HepG2 (cell line): ENCODE measurements at regions not wholly inside any gene's neighbourhood (a gene's known extent, or its start where the extent isn't known, plus 50 kb on each side); places are given as distances from the start of the nearest gene placed in this dataset.

Experiments
- ARID2 ChIP-seq: sonication (generic); formaldehyde crosslinking; IDR thresholded peaks from 2 replicates; pipeline ENCODE4 v1.8.1; 2022; ENCODE audit warnings: mild to moderate bottlenecking, missing genetic modification reagents, borderline replicate concordance
- FOXK2 ChIP-seq: fragments of 450-650 bp; IDR thresholded peaks from 2 replicates; pipeline ENCODE4 v1.6.1; 2016
- GFI1 ChIP-seq: sonication (generic); formaldehyde crosslinking; IDR thresholded peaks from 2 replicates; pipeline ENCODE4 v1.5.0; 2020; ENCODE audit warnings: missing genetic modification reagents, mild to moderate bottlenecking, borderline replicate concordance
- HINFP ChIP-seq: sonication (generic); formaldehyde crosslinking; IDR thresholded peaks from 2 replicates; pipeline ENCODE4 v1.4.0; 2020; ENCODE audit warnings: low read depth, mild to moderate bottlenecking, missing genetic modification reagents
- IRF2 ChIP-seq: IDR thresholded peaks from 2 replicates; pipeline ENCODE4 v1.6.1; 2018; ENCODE audit warnings: missing genetic modification reagents, missing compliant biosample characterization
- JUND ChIP-seq: sonication (generic); formaldehyde crosslinking; IDR thresholded peaks from 2 replicates; pipeline ENCODE4 v1.8.0; 2022; ENCODE audit warnings: mild to moderate bottlenecking, missing genetic modification reagents
- MTF2 ChIP-seq: sonication (generic); formaldehyde crosslinking; IDR thresholded peaks from 2 replicates; pipeline ENCODE4 v1.5.0; 2020; ENCODE audit warnings: missing genetic modification reagents, borderline replicate concordance
- NR3C1 ChIP-seq: sonication (generic); formaldehyde crosslinking; IDR thresholded peaks from 2 replicates; pipeline ENCODE4 v1.4.0; 2020; ENCODE audit warnings: missing genetic modification reagents
- PAWR ChIP-seq: sonication (generic); formaldehyde crosslinking; IDR thresholded peaks from 2 replicates; pipeline ENCODE4 v1.4.0; 2020; ENCODE audit warnings: missing genetic modification reagents, mild to moderate bottlenecking, borderline replicate concordance
- POLR2AphosphoS2 ChIP-seq: IDR thresholded peaks from 2 replicates; pipeline ENCODE4 v1.6.1; 2011; ENCODE audit warnings: low read depth, low read length, improper control_type of control experiment
- PRPF4 ChIP-seq: fragments of 200-400 bp; formaldehyde crosslinking; IDR thresholded peaks from 2 replicates; pipeline ENCODE4 v1.6.1; 2016; ENCODE audit warnings: low read length, low read depth; ENCODE audit not compliant: poor library complexity, severe bottlenecking
- TFAP4 ChIP-seq: sonication (generic); IDR thresholded peaks from 2 replicates; pipeline ENCODE4 v1.6.1; 2016; ENCODE audit warnings: low read depth, borderline replicate concordance
- ZNF263 ChIP-seq: sonication (generic); formaldehyde crosslinking; IDR thresholded peaks from 2 replicates; pipeline ENCODE4 v1.4.0; 2020; ENCODE audit warnings: missing genetic modification reagents
- ZNF326 ChIP-seq: sonication (generic); formaldehyde crosslinking; IDR thresholded peaks from 2 replicates; pipeline ENCODE4 v1.4.0; 2020; ENCODE audit warnings: missing genetic modification reagents, borderline replicate concordance
- ZNF563 ChIP-seq: sonication (generic); formaldehyde crosslinking; IDR thresholded peaks from 2 replicates; pipeline ENCODE4 v1.8.0; 2022; ENCODE audit warnings: mild to moderate bottlenecking, moderate library complexity, missing genetic modification reagents
- ZNF790 ChIP-seq: sonication (generic); formaldehyde crosslinking; IDR thresholded peaks from 2 replicates; pipeline ENCODE4 v1.8.0; 2022; ENCODE audit warnings: missing genetic modification reagents, mild to moderate bottlenecking, borderline replicate concordance
- TF ChIP-seq, protein P1 (sequence below): IDR thresholded peaks from 2 replicates; pipeline ENCODE4 v1.6.1; 2016; ENCODE audit warnings: missing compliant biosample characterization, missing genetic modification reagents, borderline replicate concordance
- TF ChIP-seq, protein P2 (sequence below): sonication (generic); formaldehyde crosslinking; IDR thresholded peaks from 2 replicates; pipeline ENCODE4 v1.8.1; 2023; ENCODE audit warnings: mild to moderate bottlenecking, missing genetic modification reagents
- TF ChIP-seq, protein P3 (sequence below): sonication (generic); formaldehyde crosslinking; IDR thresholded peaks from 2 replicates; pipeline ENCODE4 v1.4.0; 2020; ENCODE audit warnings: missing genetic modification reagents, mild to moderate bottlenecking, borderline replicate concordance
- TF ChIP-seq, protein P4 (sequence below): IDR thresholded peaks from 2 replicates; pipeline ENCODE4 v1.6.1; 2016; ENCODE audit warnings: low read depth, borderline replicate concordance
- TF ChIP-seq, protein P5 (sequence below): sonication (generic); formaldehyde crosslinking; IDR thresholded peaks from 2 replicates; pipeline ENCODE4 v1.8.0; 2022; ENCODE audit warnings: missing genetic modification reagents, mild to moderate bottlenecking, moderate library complexity, borderline replicate concordance

GRCh38 chr1:178037510-178038253 lies 56.2 kb upstream of the RASAL2 start (continued):
- TF ChIP-seq, protein P1, sequence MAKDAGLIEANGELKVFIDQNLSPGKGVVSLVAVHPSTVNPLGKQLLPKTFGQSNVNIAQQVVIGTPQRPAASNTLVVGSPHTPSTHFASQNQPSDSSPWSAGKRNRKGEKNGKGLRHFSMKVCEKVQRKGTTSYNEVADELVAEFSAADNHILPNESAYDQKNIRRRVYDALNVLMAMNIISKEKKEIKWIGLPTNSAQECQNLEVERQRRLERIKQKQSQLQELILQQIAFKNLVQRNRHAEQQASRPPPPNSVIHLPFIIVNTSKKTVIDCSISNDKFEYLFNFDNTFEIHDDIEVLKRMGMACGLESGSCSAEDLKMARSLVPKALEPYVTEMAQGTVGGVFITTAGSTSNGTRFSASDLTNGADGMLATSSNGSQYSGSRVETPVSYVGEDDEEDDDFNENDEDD (CRISPR knock-in tag): peak; percentile 62; the same call in 1 of the 2 replicates
- TF ChIP-seq ARID2 (CRISPR knock-in tag) (peak; percentile 82; the same call in 1 of the 2 replicates), ZNF263 (CRISPR knock-in tag) (peak; percentile 97), PAWR (no peak), POLR2AphosphoS2 (no peak), ZNF326 (CRISPR knock-in tag) (no peak), ZNF790 (CRISPR knock-in tag) (peak; percentile 65; the same call in 1 of the 2 replicates), FOXK2 (no peak), MTF2 (CRISPR knock-in tag) (no peak; the same call in 1 of the 2 replicates), GFI1 (no peak), PRPF4 (no peak), IRF2 (CRISPR knock-in tag) (peak; percentile 56; the same call in 1 of the 2 replicates), TFAP4 (no peak), JUND (CRISPR knock-in tag) (no peak; the same call in 1 of the 2 replicates), ZNF563 (peak; percentile 45; the same call in 1 of the 2 replicates), NR3C1 (CRISPR knock-in tag) (no peak), HINFP (CRISPR knock-in tag) (peak; percentile 31; the same call in 1 of the 2 replicates)
- TF ChIP-seq, protein P2, sequence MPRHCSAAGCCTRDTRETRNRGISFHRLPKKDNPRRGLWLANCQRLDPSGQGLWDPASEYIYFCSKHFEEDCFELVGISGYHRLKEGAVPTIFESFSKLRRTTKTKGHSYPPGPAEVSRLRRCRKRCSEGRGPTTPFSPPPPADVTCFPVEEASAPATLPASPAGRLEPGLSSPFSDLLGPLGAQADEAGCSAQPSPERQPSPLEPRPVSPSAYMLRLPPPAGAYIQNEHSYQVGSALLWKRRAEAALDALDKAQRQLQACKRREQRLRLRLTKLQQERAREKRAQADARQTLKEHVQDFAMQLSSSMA (CRISPR knock-in tag): no peak
- TF ChIP-seq, protein P3, sequence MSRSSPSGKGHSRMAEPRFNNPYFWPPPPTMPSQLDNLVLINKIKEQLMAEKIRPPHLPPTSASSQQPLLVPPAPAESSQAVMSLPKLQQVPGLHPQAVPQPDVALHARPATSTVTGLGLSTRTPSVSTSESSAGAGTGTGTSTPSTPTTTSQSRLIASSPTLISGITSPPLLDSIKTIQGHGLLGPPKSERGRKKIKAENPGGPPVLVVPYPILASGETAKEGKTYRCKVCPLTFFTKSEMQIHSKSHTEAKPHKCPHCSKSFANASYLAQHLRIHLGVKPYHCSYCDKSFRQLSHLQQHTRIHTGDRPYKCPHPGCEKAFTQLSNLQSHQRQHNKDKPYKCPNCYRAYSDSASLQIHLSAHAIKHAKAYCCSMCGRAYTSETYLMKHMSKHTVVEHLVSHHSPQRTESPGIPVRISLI (CRISPR knock-in tag): peak; percentile 61; the same call in 1 of the 2 replicates
- TF ChIP-seq, protein P4, sequence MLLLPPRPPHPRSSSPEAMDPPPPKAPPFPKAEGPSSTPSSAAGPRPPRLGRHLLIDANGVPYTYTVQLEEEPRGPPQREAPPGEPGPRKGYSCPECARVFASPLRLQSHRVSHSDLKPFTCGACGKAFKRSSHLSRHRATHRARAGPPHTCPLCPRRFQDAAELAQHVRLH (CRISPR knock-in tag): peak; percentile 98
- TF ChIP-seq, protein P5, sequence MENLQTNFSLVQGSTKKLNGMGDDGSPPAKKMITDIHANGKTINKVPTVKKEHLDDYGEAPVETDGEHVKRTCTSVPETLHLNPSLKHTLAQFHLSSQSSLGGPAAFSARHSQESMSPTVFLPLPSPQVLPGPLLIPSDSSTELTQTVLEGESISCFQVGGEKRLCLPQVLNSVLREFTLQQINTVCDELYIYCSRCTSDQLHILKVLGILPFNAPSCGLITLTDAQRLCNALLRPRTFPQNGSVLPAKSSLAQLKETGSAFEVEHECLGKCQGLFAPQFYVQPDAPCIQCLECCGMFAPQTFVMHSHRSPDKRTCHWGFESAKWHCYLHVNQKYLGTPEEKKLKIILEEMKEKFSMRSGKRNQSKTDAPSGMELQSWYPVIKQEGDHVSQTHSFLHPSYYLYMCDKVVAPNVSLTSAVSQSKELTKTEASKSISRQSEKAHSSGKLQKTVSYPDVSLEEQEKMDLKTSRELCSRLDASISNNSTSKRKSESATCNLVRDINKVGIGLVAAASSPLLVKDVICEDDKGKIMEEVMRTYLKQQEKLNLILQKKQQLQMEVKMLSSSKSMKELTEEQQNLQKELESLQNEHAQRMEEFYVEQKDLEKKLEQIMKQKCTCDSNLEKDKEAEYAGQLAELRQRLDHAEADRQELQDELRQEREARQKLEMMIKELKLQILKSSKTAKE (CRISPR knock-in tag): 0 out of 2 replicates have a peak, but pooled peaks have one; percentile 43
